Esophagus squamous epithelium (tissue), 5 donors: ENCODE measurements at regions not wholly inside any gene's neighbourhood (a gene's known extent, or its start where the extent isn't known, plus 50 kb on each side); places are given as distances from the start of the nearest gene placed in this dataset.

Source experiments
- DNase-seq: peaks from one replicate; lab custom pipeline; 2025; lab: John Stamatoyannopoulos, UW
- H3K27ac ChIP-seq, 4 donors: fragments of 200-600 bp; sonication (generic); one replicate each; pipeline ENCODE4 v1.5.1; 2016 to 2019; ENCODE audit warnings: mild to moderate bottlenecking in 1 of 4
- H3K27me3 ChIP-seq, 4 donors: fragments of 200-600 bp; sonication (generic); 1 replicate in 3 of 4; 2 replicates in 1 of 4; pipeline versions ENCODE4 v1.5.1 to v1.6.0; 2017 to 2021; ENCODE audit warnings: antibody characterized with exemption in 1 of 4
- H3K36me3 ChIP-seq, 3 donors: fragments of 200-600 bp; sonication (generic); one replicate each; pipeline ENCODE4 v1.5.1; 2016 to 2019
- H3K4me1 ChIP-seq, 3 donors: fragments of 200-600 bp; sonication (generic); one replicate each; pipeline ENCODE4 v1.5.1; 2017 to 2019
- H3K4me3 ChIP-seq, 4 donors: fragments of 200-600 bp; sonication (generic); 1 replicate in 3 of 4; 2 replicates in 1 of 4; pipeline ENCODE4 v1.5.1; 2016 to 2019; ENCODE audit warnings: mild to moderate bottlenecking in 2 of 4, moderate library complexity in 1 of 4
- H3K9me3 ChIP-seq, 3 donors: fragments of 200-600 bp; sonication (generic); one replicate each; pipeline ENCODE4 v1.5.1; 2016 to 2019
- POLR2A ChIP-seq, 4 donors: fragments of 450-650 bp; IDR thresholded peaks; one replicate each; pipeline ENCODE4 v1.6.1; 2017; ENCODE audit warnings: antibody characterized with exemption in 4 of 4, mild to moderate bottlenecking in 4 of 4, moderate library complexity in 3 of 4
- WGBS, 2 donors: methylation state at CpG; one replicate each; pipeline ENCODE4 v1.1.5; 2018; 5-methylcytosine and 5-hydroxymethylcytosine counted together
- intact Hi-C: fragments of 100-400 bp; cut with DNase I; formaldehyde crosslinking; loops from one replicate; pipeline ENCODE4 v1.15.0; 2022
- TF ChIP-seq, protein P1 (sequence below), 6 experiments: fragments of 450-650 bp in 4 of 6; fragments of 200-600 bp in 2 of 6; sonication (generic) in 2 of 6; IDR thresholded peaks; one replicate each; pipeline ENCODE4 v1.5.1; 2016 to 2019; ENCODE audit warnings: antibody characterized with exemption in 6 of 6, mild to moderate bottlenecking in 4 of 6, moderate library complexity in 4 of 6
- donor health status: DM: yes; HTN: yes; CAD: no.

DNA sequence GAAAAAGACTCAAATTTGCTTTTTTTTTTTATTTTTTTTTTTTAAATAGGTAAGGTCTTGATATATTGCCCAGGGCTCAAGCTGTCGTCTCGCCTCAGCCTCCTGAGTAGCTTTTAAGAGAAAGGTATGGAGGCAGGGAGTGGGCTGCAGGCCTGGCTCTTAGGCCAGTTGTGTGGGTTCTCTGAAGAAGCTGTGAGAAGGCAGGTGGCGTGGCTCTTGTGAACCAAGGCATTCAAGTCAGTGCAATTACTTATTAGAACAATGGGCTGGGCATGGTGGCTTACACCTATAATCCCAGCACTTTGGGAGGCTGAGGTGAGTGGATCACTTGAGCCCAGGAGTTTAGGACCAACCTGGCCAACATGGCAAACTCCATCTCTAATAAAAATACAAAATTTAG lies 244.0 kb upstream of the SFRP2 start:
- TF ChIP-seq, protein P1, sequence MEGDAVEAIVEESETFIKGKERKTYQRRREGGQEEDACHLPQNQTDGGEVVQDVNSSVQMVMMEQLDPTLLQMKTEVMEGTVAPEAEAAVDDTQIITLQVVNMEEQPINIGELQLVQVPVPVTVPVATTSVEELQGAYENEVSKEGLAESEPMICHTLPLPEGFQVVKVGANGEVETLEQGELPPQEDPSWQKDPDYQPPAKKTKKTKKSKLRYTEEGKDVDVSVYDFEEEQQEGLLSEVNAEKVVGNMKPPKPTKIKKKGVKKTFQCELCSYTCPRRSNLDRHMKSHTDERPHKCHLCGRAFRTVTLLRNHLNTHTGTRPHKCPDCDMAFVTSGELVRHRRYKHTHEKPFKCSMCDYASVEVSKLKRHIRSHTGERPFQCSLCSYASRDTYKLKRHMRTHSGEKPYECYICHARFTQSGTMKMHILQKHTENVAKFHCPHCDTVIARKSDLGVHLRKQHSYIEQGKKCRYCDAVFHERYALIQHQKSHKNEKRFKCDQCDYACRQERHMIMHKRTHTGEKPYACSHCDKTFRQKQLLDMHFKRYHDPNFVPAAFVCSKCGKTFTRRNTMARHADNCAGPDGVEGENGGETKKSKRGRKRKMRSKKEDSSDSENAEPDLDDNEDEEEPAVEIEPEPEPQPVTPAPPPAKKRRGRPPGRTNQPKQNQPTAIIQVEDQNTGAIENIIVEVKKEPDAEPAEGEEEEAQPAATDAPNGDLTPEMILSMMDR (IDR thresholded peaks at IDR 0.05) = no peak
- TF ChIP-seq POLR2A (IDR thresholded peaks at IDR 0.05) = no peak

DNA sequence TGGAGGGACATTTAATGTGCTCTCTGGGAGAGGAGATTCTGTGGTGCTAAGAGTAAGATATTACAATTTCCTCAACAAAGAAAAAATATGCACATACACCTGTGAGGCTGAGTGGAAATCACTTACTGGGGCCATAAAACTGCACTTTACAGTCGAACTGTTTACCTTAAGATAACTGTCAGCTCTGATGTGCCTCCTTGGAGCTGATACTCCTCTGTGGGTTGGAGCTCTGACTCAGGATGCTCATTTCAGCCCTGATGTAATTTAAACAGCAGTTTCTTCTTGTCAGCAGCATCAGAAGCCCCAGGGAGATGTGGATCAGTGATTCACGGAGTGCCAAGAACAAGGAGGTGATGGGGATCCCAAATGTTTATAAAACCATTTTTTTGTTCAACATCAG lies 241.9 kb upstream of the SFRP2 start:
- Histone ChIP-seq H3K27me3 (peaks cover 0 to 3% (median 0%) of the 10 kb centered on the region in 4 donors), H3K9me3 (peaks cover 0 to 5% (median 0%) of the 10 kb centered on the region in 3 donors), H3K27ac (no peak overlapping the region), H3K4me3 (no peak overlapping the region), H3K36me3 (no peaks in the 10 kb centered on the region), H3K4me1 (no peaks in the 10 kb centered on the region)
- no peak for TF ChIP-seq POLR2A (IDR thresholded peaks at IDR 0.05)
- TF ChIP-seq, protein P1 (IDR thresholded peaks at IDR 0.05) = no peak
- WGBS, 2 donors = 23 to 40% methylated on average over 2 of the region's 2 CpGs
- no peak for DNase-seq
- intact Hi-C loops = no loop called here

More for the DNA sequence above, 244.0 kb upstream of the SFRP2 start:
- Histone ChIP-seq H3K9me3 (peaks cover 0 to 5% (median 0%) of the 10 kb centered on the region in 3 donors), H3K36me3 (no peaks in the 10 kb centered on the region), H3K4me1 (no peaks in the 10 kb centered on the region), H3K4me3 (no peak overlapping the region), H3K27me3 (peaks cover 0 to 6% (median 0%) of the 10 kb centered on the region in 4 donors), H3K27ac (no peak overlapping the region)
- intact Hi-C loops = no loop called here
- 90 to 93% methylated on average over 3 of the region's 3 CpGs for WGBS, 2 donors
- no peak for DNase-seq

DNA sequence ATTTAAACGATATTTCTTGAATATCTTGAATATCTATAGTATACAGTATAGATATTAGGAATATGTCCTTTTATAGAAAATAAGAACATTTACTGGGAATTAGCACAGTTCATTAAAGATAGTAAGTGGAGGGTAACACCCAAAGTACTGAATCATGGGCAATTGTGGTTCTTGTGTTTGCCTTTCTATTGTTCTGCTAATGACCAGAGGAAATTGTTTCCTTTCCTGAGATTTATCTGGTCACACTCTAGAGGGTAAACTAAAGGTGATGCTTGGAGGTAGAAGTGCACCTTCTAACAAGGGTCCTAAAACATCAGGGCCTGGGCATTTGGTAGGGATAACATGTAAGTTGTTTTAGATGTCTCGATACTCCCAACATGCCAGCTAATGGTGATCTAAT lies 241.3 kb upstream of the SFRP2 start:
- peaks cover 0 to 5% (median 0%) of the 10 kb centered on the region in 3 donors for H3K9me3 ChIP-seq
- WGBS, 2 donors = 57 to 72% methylated on average over 2 of the region's 2 CpGs
- no peak for TF ChIP-seq POLR2A (IDR thresholded peaks at IDR 0.05)
- TF ChIP-seq, protein P1 (IDR thresholded peaks at IDR 0.05) = no peak

DNA sequence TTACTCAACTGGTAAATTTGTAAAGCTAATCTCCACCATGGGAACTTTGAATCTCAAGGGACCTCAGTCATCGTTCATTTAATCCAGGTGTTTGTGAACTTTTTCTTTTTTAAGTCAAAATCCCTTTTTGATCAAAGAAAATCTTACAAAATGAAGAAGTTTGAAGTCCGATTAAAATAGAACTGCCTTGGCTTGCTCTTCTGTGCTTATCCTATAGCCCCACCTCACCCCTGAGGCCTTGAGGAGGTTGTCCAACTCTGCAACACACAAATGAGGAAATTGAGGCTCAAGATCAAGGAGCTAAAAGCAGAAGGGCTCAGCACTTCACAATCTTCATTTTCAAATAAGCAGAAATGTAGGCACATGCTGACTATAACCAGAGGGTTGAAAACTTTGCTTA lies 240.3 kb upstream of the SFRP2 start:
- no peak overlapping the region for H3K27ac ChIP-seq
- H3K4me3 ChIP-seq = no peak overlapping the region
- 43 to 57% methylated on average over 2 of the region's 2 CpGs for WGBS, 2 donors
- intact Hi-C loops = no loop called here
- DNase-seq = no peak
- H3K27me3 ChIP-seq = no peaks in the 10 kb centered on the region
- no peaks in the 10 kb centered on the region for H3K36me3 ChIP-seq
- peaks cover 0 to 5% (median 0%) of the 10 kb centered on the region in 3 donors for H3K9me3 ChIP-seq
- no peaks in the 10 kb centered on the region for H3K4me1 ChIP-seq
- TF ChIP-seq POLR2A (IDR thresholded peaks at IDR 0.05) = no peak
- TF ChIP-seq, protein P1 (IDR thresholded peaks at IDR 0.05) = no peak

More for the DNA sequence above, 241.3 kb upstream of the SFRP2 start:
- intact Hi-C loops = no loop called here
- Histone ChIP-seq H3K4me1 (no peaks in the 10 kb centered on the region), H3K27ac (no peak overlapping the region), H3K27me3 (no peaks in the 10 kb centered on the region), H3K36me3 (no peaks in the 10 kb centered on the region), H3K4me3 (no peak overlapping the region)
- DNase-seq = no peak

DNA sequence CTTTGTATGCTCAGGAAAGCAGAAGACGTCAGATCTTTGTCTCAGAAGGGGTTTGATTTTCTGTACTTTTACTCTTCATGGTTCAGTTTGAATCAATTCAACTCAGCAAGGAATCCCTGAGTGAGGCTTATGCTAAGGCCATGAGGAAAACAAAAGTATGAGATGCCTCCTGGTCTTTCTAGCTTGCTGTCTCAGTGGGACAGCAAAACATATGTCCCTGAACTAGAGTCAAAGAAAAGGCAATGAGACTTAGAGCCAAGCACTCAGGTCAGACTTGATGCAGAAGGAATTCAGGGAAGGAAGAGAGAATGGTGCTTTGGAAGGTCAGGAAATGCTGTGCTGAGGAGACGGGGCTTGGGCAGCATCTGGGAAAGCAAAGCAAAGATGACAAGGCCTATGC lies 236.2 kb upstream of the SFRP2 start:
- intact Hi-C loops = no loop called here
- DNase-seq = no peak
- Histone ChIP-seq H3K27me3 (no peaks in the 10 kb centered on the region), H3K9me3 (no peaks in the 10 kb centered on the region), H3K4me3 (no peak overlapping the region), H3K4me1 (no peaks in the 10 kb centered on the region), H3K27ac (no peak overlapping the region), H3K36me3 (no peaks in the 10 kb centered on the region)
- 47 to 51% methylated on average over 2 of the region's 2 CpGs for WGBS, 2 donors
- TF ChIP-seq POLR2A (IDR thresholded peaks at IDR 0.05) = no peak
- TF ChIP-seq, protein P1 (IDR thresholded peaks at IDR 0.05) = no peak
